RWPE2 (cell line): ENCODE measurements at regions not wholly inside any gene's neighbourhood (a gene's known extent, or its start where the extent isn't known, plus 50 kb on each side); places are given as distances from the start of the nearest gene placed in this dataset.

Source experiments
- ATAC-seq: fragments of 200-7000 bp; cut with Tn5 transposase; 3 replicates; pipeline ENCODE4 v1.9.1; 2021; ENCODE audit warnings: low read depth
- DNase-seq: peaks from one replicate; pipeline ENCODE4 v3.0.0-alpha.2; 2020; ENCODE audit warnings: low spot score
- H3K27ac ChIP-seq: fragments of 450-650 bp; 2 replicates; pipeline ENCODE4 v1.5.1; 2017; ENCODE audit warnings: mild to moderate bottlenecking; ENCODE audit not compliant: poor library complexity, severe bottlenecking
- H3K27me3 ChIP-seq: fragments of 250-450 bp; sonication (Bioruptor Pico); 2 replicates; pipeline ENCODE4 v1.5.1; 2021; ENCODE audit warnings: mild to moderate bottlenecking, moderate library complexity; ENCODE audit not compliant: insufficient read depth, poor library complexity, severe bottlenecking
- H3K36me3 ChIP-seq: fragments of 250-450 bp; sonication (Bioruptor Pico); 2 replicates; pipeline ENCODE4 v1.5.1; 2020; ENCODE audit warnings: low read depth, mild to moderate bottlenecking, moderate library complexity
- H3K4me1 ChIP-seq: fragments of 250-450 bp; sonication (Bioruptor Pico); 2 replicates; pipeline ENCODE4 v1.5.1; 2021; ENCODE audit warnings: mild to moderate bottlenecking, moderate library complexity; ENCODE audit not compliant: insufficient read depth, poor library complexity, severe bottlenecking
- H3K4me3 ChIP-seq: fragments of 250-450 bp; sonication (Bioruptor Pico); 2 replicates; pipeline ENCODE4 v1.5.1; 2021; ENCODE audit warnings: mild to moderate bottlenecking, moderate library complexity; ENCODE audit not compliant: severe bottlenecking
- H3K9me3 ChIP-seq: fragments of 250-450 bp; sonication (Bioruptor Pico); 2 replicates; pipeline ENCODE4 v1.5.1; 2021; ENCODE audit warnings: mild to moderate bottlenecking, moderate library complexity; ENCODE audit not compliant: severe bottlenecking
- TF ChIP-seq, protein P1 (sequence below): fragments of 450-650 bp; IDR thresholded peaks from one replicate; pipeline ENCODE4 v1.5.1; 2017; ENCODE audit warnings: mild to moderate bottlenecking, moderate library complexity; ENCODE audit not compliant: poor library complexity, severe bottlenecking

GRCh38 chr6:106792536-106793236, 163.3 kb downstream of the QRSL1 start:
- H3K4me1 ChIP-seq, result peaks cover under 1% of the 10 kb centered on the region
- no peaks in the 10 kb centered on the region for H3K9me3 ChIP-seq
- no peak overlapping the region for H3K4me3 ChIP-seq
- H3K27ac ChIP-seq, result no peak overlapping the region
- ATAC-seq (no peak), DNase-seq (no peak)
- TF ChIP-seq, protein P1, sequence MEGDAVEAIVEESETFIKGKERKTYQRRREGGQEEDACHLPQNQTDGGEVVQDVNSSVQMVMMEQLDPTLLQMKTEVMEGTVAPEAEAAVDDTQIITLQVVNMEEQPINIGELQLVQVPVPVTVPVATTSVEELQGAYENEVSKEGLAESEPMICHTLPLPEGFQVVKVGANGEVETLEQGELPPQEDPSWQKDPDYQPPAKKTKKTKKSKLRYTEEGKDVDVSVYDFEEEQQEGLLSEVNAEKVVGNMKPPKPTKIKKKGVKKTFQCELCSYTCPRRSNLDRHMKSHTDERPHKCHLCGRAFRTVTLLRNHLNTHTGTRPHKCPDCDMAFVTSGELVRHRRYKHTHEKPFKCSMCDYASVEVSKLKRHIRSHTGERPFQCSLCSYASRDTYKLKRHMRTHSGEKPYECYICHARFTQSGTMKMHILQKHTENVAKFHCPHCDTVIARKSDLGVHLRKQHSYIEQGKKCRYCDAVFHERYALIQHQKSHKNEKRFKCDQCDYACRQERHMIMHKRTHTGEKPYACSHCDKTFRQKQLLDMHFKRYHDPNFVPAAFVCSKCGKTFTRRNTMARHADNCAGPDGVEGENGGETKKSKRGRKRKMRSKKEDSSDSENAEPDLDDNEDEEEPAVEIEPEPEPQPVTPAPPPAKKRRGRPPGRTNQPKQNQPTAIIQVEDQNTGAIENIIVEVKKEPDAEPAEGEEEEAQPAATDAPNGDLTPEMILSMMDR, result no peak
- no peaks in the 10 kb centered on the region for H3K27me3 ChIP-seq
- no peaks in the 10 kb centered on the region for H3K36me3 ChIP-seq

DNA sequence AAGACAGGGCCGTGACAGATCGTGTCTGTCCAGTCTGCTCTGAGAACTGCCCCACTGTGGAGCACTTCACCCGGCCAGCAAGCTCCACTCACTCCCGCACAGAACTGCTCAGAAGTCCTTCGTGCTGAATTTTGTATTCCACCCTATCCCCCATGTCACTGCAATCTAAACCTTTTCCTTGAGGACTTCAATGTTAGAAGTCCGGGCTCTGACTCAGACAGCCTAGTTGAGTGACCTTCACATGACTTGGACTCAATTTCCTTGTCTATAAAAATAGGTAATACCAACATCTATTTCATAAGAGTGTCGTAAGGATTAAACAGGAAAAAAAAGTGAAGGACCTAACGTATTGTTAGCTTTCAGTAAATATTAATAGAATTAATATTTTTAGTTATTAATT, 161.6 kb downstream of the QRSL1 start:
- no peak overlapping the region for H3K4me3 ChIP-seq
- no peaks in the 10 kb centered on the region for H3K27me3 ChIP-seq
- H3K4me1 ChIP-seq, result no peaks in the 10 kb centered on the region
- TF ChIP-seq, protein P1, result no peak
- no peaks in the 10 kb centered on the region for H3K36me3 ChIP-seq
- H3K27ac ChIP-seq, result no peak overlapping the region
- no peak for ATAC-seq
- H3K9me3 ChIP-seq, result no peaks in the 10 kb centered on the region
- DNase-seq, result no peak

- DNase-seq (no peak), ATAC-seq (no peak)
- Histone ChIP-seq H3K36me3 (no peaks in the 10 kb centered on the region), H3K4me3 (no peak overlapping the region), H3K27ac (no peak overlapping the region), H3K27me3 (no peaks in the 10 kb centered on the region), H3K9me3 (no peaks in the 10 kb centered on the region), H3K4me1 (no peaks in the 10 kb centered on the region)
- TF ChIP-seq, protein P1, result no peak
Measured at GRCh38 chr6:106790149-106790770, 160.9 kb downstream of the QRSL1 start.

- no peaks in the 10 kb centered on the region for H3K9me3 ChIP-seq
- no peak overlapping the region for H3K4me3 ChIP-seq
- DNase-seq (no peak), ATAC-seq (no peak; the same call in 2 of the 3 replicates)
- H3K4me1 ChIP-seq, result no peaks in the 10 kb centered on the region
- no peak overlapping the region for H3K27ac ChIP-seq
- H3K27me3 ChIP-seq, result no peaks in the 10 kb centered on the region
- TF ChIP-seq, protein P1, result no peak
- no peaks in the 10 kb centered on the region for H3K36me3 ChIP-seq
Measured at GRCh38 chr6:106789428-106790148, 160.2 kb downstream of the QRSL1 start.
